ENCODE measurements at regions not wholly inside any gene's neighbourhood (a gene's known extent, or its start where the extent isn't known, plus 50 kb on each side); places are given as distances from the start of the nearest gene placed in this dataset.

DNA sequence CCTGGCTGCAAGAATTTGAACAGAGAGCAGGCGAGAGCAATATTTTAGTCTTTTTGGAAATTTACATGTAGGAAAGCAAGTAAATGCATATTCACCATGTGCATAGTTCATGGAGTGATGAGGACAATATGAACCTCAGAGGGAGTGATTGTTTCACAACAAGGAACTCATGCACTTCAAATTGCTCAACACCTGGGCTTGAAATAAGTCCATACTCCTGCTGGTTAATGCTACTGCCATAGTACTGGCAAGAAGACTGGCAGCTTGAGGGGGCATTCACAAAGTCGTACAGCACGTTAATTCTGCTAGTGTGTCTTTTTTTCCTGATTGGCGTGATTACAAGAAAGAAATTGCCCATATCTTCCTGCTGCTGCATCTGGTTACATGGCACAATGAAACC lies 267.6 kb downstream of the PCDH17 start:
- TF ChIP-seq, protein P1, sequence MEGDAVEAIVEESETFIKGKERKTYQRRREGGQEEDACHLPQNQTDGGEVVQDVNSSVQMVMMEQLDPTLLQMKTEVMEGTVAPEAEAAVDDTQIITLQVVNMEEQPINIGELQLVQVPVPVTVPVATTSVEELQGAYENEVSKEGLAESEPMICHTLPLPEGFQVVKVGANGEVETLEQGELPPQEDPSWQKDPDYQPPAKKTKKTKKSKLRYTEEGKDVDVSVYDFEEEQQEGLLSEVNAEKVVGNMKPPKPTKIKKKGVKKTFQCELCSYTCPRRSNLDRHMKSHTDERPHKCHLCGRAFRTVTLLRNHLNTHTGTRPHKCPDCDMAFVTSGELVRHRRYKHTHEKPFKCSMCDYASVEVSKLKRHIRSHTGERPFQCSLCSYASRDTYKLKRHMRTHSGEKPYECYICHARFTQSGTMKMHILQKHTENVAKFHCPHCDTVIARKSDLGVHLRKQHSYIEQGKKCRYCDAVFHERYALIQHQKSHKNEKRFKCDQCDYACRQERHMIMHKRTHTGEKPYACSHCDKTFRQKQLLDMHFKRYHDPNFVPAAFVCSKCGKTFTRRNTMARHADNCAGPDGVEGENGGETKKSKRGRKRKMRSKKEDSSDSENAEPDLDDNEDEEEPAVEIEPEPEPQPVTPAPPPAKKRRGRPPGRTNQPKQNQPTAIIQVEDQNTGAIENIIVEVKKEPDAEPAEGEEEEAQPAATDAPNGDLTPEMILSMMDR (IDR thresholded peaks at IDR 0.05; ENCODE audit: low read depth, low read length, poor library complexity, severe bottlenecking) = no peak
- no peak for TF ChIP-seq EZH2phosphoT487 (IDR thresholded peaks at IDR 0.05; ENCODE audit: borderline replicate concordance, low read length)

Data from DOHH2 (cell line).